Activated B cell treated with CpG ODN at 0.5 μM for 24 hours (primary cell): ENCODE measurements at regions not wholly inside any gene's neighbourhood (a gene's known extent, or its start where the extent isn't known, plus 50 kb on each side); places are given as distances from the start of the nearest gene placed in this dataset.

Experiments
- ATAC-seq: fragments of 200-7000 bp; cut with Tn5 transposase; one replicate; pipeline ENCODE4 v1.10.0; 2021; ENCODE audit warnings: low read depth, mild to moderate bottlenecking, moderate library complexity
- CTCF ChIA-PET: fragments of 350-600 bp; sonication (Branson Sonifier 250); formaldehyde crosslinking; loops from one replicate; lab custom pipeline; 2021; ENCODE audit warnings: antibody characterized with exemption; lab: Charles Lee
- POLR2A ChIA-PET: fragments of 350-600 bp; sonication (Branson Sonifier 250); formaldehyde crosslinking; loops from one replicate; lab custom pipeline; 2021; ENCODE audit warnings: antibody characterized with exemption; lab: Charles Lee
- DNase-seq: peaks from one replicate; pipeline ENCODE4 v3.0.0; 2022
- H3K27ac Mint-ChIP-seq: one replicate; pipeline ENCODE4 v1.8.0; 2020; ENCODE audit warnings: mixed read lengths
- H3K27me3 Mint-ChIP-seq: one replicate; pipeline ENCODE4 v1.8.0; 2021; ENCODE audit warnings: mixed read lengths
- H3K36me3 Mint-ChIP-seq: one replicate; pipeline ENCODE4 v1.8.0; 2021; ENCODE audit warnings: low read depth, mixed read lengths
- H3K4me1 Mint-ChIP-seq: one replicate; pipeline ENCODE4 v1.8.0; 2021; ENCODE audit warnings: mixed read lengths
- H3K4me3 Mint-ChIP-seq: one replicate; pipeline ENCODE4 v1.8.0; 2020; ENCODE audit warnings: mild to moderate bottlenecking, mixed read lengths
- H3K9me3 Mint-ChIP-seq: one replicate; pipeline ENCODE4 v1.8.0; 2020; ENCODE audit warnings: mixed read lengths
- intact Hi-C: fragments of 100-400 bp; cut with micrococcal nuclease; formaldehyde crosslinking; loops from one replicate; pipeline ENCODE4 v1.15.1; 2024
- TF ChIP-seq, protein P1 (sequence below): fragments of 200-600 bp; IDR thresholded peaks from one replicate; pipeline ENCODE4 v1.8.0; 2022; ENCODE audit warnings: antibody characterized with exemption, mild to moderate bottlenecking

DNA sequence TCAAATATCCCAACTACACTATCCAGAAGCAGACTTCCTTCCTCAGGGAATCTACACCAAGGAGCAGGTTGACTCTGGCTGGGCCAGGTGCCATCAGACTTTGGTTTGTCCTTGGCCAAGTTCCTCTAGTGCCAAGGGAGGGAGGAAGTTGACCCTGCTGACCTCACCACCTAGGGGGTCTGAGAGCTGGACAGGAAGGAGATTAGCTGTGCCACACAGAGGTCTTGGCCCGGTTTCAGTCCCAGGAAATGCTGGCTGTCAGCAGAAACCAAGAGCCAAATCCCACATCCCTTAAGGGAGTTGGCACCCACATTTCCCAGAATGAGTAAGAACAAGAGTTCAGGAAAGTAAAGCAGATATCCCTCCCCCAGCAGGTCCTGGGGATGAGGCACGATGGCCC is 178.2 kb downstream of the SALL1 start:
- POLR2A ChIA-PET, result no interaction called here
- H3K4me3 Mint-ChIP-seq, result no peak overlapping the region
- no peaks in the 10 kb centered on the region for H3K9me3 Mint-ChIP-seq
- TF ChIP-seq, protein P1, sequence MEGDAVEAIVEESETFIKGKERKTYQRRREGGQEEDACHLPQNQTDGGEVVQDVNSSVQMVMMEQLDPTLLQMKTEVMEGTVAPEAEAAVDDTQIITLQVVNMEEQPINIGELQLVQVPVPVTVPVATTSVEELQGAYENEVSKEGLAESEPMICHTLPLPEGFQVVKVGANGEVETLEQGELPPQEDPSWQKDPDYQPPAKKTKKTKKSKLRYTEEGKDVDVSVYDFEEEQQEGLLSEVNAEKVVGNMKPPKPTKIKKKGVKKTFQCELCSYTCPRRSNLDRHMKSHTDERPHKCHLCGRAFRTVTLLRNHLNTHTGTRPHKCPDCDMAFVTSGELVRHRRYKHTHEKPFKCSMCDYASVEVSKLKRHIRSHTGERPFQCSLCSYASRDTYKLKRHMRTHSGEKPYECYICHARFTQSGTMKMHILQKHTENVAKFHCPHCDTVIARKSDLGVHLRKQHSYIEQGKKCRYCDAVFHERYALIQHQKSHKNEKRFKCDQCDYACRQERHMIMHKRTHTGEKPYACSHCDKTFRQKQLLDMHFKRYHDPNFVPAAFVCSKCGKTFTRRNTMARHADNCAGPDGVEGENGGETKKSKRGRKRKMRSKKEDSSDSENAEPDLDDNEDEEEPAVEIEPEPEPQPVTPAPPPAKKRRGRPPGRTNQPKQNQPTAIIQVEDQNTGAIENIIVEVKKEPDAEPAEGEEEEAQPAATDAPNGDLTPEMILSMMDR, result no peak
- no peaks in the 10 kb centered on the region for H3K27me3 Mint-ChIP-seq
- no peaks in the 10 kb centered on the region for H3K36me3 Mint-ChIP-seq
- DNase-seq (no peak), ATAC-seq (no peak)
- no peaks in the 10 kb centered on the region for H3K4me1 Mint-ChIP-seq
- CTCF ChIA-PET, result no interaction called here
- intact Hi-C loops, result no loop called here
- no peak overlapping the region for H3K27ac Mint-ChIP-seq

DNA sequence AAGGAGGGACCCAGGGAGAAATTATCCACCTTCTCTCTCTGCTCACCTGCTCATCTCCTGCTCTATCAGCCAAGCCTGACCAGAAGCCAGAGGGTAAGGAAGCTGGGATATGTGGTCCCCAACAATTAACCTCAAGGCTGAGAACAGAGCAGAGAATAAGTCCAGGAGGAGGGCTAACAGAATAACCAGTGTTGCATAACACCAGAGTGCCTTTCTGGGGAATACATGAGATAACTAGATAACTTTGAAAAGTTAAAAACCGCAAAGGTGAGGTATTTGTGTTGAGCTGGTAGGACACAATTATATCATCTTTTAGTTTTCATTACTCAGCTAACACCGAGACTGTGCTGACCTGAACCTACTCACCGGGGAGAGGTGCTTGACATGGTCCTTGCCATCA is 180.8 kb downstream of the SALL1 start:
- Mint-ChIP-seq H3K27ac (no peak overlapping the region), H3K9me3 (no peaks in the 10 kb centered on the region), H3K36me3 (no peaks in the 10 kb centered on the region), H3K4me3 (no peak overlapping the region), H3K4me1 (no peaks in the 10 kb centered on the region), H3K27me3 (no peaks in the 10 kb centered on the region)
- ChIA-PET POLR2A (no interaction called here), CTCF (no interaction called here)
- no peak for ATAC-seq
- no peak for DNase-seq
- TF ChIP-seq, protein P1, result no peak
- intact Hi-C loops, result no loop called here

DNA sequence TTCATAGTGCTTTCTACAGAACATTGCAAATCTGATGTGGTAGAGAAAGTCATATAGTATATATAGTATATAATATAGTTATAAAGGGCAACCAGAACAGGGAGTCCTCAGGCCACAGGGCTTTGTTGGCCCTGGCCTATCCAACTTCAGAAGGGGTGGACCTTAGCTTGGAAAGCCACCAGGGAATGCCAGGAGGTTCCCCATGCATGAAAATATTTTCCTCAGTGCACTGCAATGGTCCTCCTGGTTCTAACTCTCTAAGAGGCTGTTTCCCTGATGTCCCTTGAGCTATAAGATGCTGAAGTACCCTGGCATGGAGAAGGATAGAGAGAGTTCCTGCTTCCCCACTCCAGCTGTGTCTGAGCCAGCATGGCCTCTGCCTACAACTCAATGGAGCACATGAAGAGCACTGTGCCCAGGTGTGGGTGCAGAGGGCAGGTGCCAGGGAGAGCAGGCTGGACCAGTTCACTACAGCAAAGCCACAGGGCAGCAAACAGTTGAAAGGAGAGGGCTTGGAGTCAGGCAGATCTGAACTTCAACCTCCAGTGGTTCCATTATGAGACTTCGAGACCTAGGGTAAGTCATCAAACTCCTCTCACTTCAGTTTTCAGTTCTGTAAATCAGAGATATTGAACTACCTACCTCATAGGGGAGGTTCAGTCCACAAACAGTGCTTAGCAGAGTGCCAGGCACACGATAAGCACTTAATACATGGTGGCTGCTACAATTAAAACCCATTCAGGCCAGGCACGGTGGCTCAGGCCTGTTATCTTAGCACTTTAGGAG is 183.1 kb downstream of the SALL1 start:
- no peaks in the 10 kb centered on the region for H3K27me3 Mint-ChIP-seq
- no peaks in the 10 kb centered on the region for H3K36me3 Mint-ChIP-seq

DNA sequence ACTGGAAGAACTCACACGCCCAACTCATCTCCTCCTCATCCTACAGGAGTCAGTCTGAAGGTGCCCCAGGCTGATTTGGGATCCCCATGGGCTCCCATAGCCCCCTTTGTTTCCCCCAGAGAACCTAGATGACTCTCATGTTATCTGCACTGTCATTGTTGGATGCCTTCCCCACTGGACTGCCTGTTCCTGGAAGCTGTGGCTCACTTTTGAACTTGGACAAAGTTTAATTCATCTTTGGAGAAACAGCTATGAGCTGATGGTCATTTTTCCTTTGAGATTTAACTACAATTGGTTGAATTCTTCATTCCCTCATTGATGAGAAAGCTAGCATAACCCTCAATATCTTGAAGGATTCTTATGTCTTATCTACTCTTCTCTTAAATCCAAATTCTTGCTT is 186.6 kb downstream of the SALL1 start:
- ChIA-PET CTCF (no interaction called here), POLR2A (no interaction called here)
- ATAC-seq, result no peak
- DNase-seq, result no peak
- Mint-ChIP-seq H3K4me3 (no peak overlapping the region), H3K27ac (no peak overlapping the region), H3K4me1 (no peaks in the 10 kb centered on the region), H3K36me3 (no peaks in the 10 kb centered on the region), H3K27me3 (peaks cover 4% of the 10 kb centered on the region), H3K9me3 (no peaks in the 10 kb centered on the region)
- intact Hi-C loops, result no loop called here
- TF ChIP-seq, protein P1, result no peak

More for the DNA sequence above, 183.1 kb downstream of the SALL1 start:
- Mint-ChIP-seq H3K4me1 (no peaks in the 10 kb centered on the region), H3K27ac (no peak overlapping the region), H3K9me3 (no peaks in the 10 kb centered on the region), H3K4me3 (no peak overlapping the region)
- ChIA-PET CTCF (no interaction called here), POLR2A (no interaction called here)
- TF ChIP-seq, protein P1, result no peak
- ATAC-seq, result no peak
- DNase-seq, result no peak
- intact Hi-C loops, result no loop called here

DNA sequence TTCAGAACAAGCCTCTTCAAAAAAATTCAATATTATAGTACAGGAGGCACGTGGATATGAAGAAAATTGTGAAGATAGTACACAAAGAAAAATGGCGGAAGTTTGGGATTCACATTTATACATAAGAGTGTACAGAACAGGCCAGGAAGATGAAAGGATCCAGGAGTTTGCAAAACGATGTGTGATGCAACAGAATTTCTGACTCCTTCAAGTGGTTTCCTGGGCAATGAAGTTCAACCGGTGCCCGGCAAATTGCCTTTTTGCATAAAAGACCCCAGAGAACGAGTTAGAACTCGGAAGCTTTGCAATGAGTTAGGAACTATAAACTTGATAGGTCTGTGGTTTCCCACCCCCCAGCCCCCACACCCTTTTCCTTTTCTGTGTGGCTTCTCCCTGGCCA is 189.1 kb downstream of the SALL1 start:
- Mint-ChIP-seq H3K9me3 (no peaks in the 10 kb centered on the region), H3K27me3 (peaks cover 4% of the 10 kb centered on the region), H3K4me1 (no peaks in the 10 kb centered on the region), H3K4me3 (no peak overlapping the region), H3K36me3 (no peaks in the 10 kb centered on the region), H3K27ac (no peak overlapping the region)
- DNase-seq, result no peak
- no peak for ATAC-seq
- intact Hi-C loops, result no loop called here
- ChIA-PET CTCF (no interaction called here), POLR2A (no interaction called here)
- TF ChIP-seq, protein P1, result no peak
